PC-9 (cell line): ENCODE measurements at regions not wholly inside any gene's neighbourhood (a gene's known extent, or its start where the extent isn't known, plus 50 kb on each side); places are given as distances from the start of the nearest gene placed in this dataset.

Experiments
- BruUV-seq: library from RNA; stranded (reverse); fragments of 400-500 nt; replicated peaks from 2 replicates; lab custom pipeline; 2021; lab: Mats Ljungman, UMichigan
- CTCF ChIA-PET: fragments of 300-600 bp; sonication (Branson Sonifier 250); formaldehyde crosslinking; loops from one replicate; lab custom pipeline; 2022; ENCODE audit warnings: antibody characterized with exemption; lab: Charles Lee
- POLR2A ChIA-PET: fragments of 300-600 bp; sonication (Branson Sonifier 250); formaldehyde crosslinking; loops from one replicate; lab custom pipeline; 2022; ENCODE audit warnings: antibody characterized with exemption; ENCODE audit not compliant: unreplicated experiment; lab: Charles Lee
- DNase-seq, 2 experiments: peaks; one replicate each; pipeline versions ENCODE4 v3.0.0 to v3.0.0-alpha.2; 2015 to 2022; ENCODE audit warnings: mixed read lengths in 1 of 2
- H2AFZ ChIP-seq: fragments of 200-600 bp; sonication (generic); 2 replicates; pipeline ENCODE4 v1.8.1; 2017; ENCODE audit warnings: antibody characterized with exemption
- H3F3A ChIP-seq: fragments of 200-600 bp; sonication (generic); 2 replicates; pipeline ENCODE4 v1.8.1; 2017; ENCODE audit warnings: antibody characterized with exemption, mild to moderate bottlenecking, low read depth; ENCODE audit not compliant: insufficient read depth
- H3K27ac ChIP-seq: fragments of 200-600 bp; sonication (generic); 2 replicates; pipeline ENCODE4 v1.6.1; 2016; ENCODE audit warnings: mixed run types
- H3K27me3 ChIP-seq: fragments of 200-600 bp; sonication (generic); 2 replicates; pipeline ENCODE4 v1.6.1; 2016; ENCODE audit warnings: low read depth, mixed run types; ENCODE audit not compliant: insufficient read depth
- H3K36me3 ChIP-seq: fragments of 200-600 bp; sonication (generic); 2 replicates; pipeline ENCODE4 v1.6.1; 2016; ENCODE audit warnings: low read depth, mixed run types
- H3K4me1 ChIP-seq: fragments of 200-600 bp; sonication (generic); replicated peaks from 2 replicates; pipeline ENCODE4 v1.6.1; 2016; ENCODE audit warnings: mixed run types; ENCODE audit not compliant: insufficient read depth
- H3K4me2 ChIP-seq: fragments of 200-600 bp; sonication (generic); 2 replicates; pipeline ENCODE4 v1.6.1; 2017; ENCODE audit warnings: mixed run types
- H3K4me3 ChIP-seq: fragments of 200-600 bp; sonication (generic); 2 replicates; pipeline ENCODE4 v1.6.1; 2016; ENCODE audit warnings: mixed run types
- H3K79me2 ChIP-seq: fragments of 200-600 bp; sonication (generic); 2 replicates; pipeline ENCODE4 v1.6.1; 2017; ENCODE audit warnings: low read depth, mixed run types
- H3K9me2 ChIP-seq: fragments of 200-600 bp; sonication (generic); 2 replicates; pipeline ENCODE4 v1.8.1; 2017; ENCODE audit warnings: mild to moderate bottlenecking; ENCODE audit not compliant: insufficient read depth
- H3K9me3 ChIP-seq: fragments of 200-600 bp; sonication (generic); 2 replicates; pipeline ENCODE4 v1.8.1; 2016; ENCODE audit warnings: low read depth; ENCODE audit not compliant: insufficient read depth
- H4K20me1 ChIP-seq: fragments of 200-600 bp; sonication (generic); 2 replicates; pipeline ENCODE4 v1.8.1; 2017; ENCODE audit not compliant: insufficient read depth
- EZH2 ChIP-seq: fragments of 200-600 bp; sonication (generic); IDR thresholded peaks from 2 replicates; pipeline ENCODE4 v1.8.0; 2017; ENCODE audit warnings: antibody characterized with exemption, low read depth
- intact Hi-C: fragments of 100-400 bp; cut with micrococcal nuclease; formaldehyde crosslinking; loops from one replicate; pipeline ENCODE4 v1.10.0; 2022; ENCODE audit not compliant: unreplicated experiment
- TF ChIP-seq, protein P1 (sequence below): fragments of 200-600 bp; sonication (generic); conservative IDR thresholded peaks from 2 replicates; pipeline ENCODE4 v1.6.1; 2017; ENCODE audit warnings: mixed run types, antibody characterized with exemption, mild to moderate bottlenecking, moderate library complexity

DNA sequence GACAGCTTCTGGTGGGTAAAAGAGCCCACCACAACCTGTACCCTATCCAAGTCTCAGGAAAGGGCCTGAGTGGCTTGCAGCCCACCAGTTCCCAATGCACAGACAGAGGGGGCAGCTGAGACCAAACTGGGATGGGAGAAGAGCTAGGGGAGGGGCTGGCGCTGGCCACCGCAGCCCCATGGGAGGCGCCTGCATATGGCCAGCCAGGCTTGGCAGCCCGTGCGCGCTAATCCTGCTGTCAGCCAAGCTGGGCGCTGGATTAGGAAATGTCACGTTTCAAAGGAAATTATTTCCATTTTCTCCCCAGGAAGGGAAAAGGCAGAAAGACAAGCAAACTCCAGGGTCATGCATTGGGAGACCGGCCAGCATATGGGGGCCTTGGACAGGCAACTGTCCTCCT is 236.8 kb downstream of the BUD13 start:
- TF ChIP-seq EZH2, result no peak
- TF ChIP-seq, protein P1, sequence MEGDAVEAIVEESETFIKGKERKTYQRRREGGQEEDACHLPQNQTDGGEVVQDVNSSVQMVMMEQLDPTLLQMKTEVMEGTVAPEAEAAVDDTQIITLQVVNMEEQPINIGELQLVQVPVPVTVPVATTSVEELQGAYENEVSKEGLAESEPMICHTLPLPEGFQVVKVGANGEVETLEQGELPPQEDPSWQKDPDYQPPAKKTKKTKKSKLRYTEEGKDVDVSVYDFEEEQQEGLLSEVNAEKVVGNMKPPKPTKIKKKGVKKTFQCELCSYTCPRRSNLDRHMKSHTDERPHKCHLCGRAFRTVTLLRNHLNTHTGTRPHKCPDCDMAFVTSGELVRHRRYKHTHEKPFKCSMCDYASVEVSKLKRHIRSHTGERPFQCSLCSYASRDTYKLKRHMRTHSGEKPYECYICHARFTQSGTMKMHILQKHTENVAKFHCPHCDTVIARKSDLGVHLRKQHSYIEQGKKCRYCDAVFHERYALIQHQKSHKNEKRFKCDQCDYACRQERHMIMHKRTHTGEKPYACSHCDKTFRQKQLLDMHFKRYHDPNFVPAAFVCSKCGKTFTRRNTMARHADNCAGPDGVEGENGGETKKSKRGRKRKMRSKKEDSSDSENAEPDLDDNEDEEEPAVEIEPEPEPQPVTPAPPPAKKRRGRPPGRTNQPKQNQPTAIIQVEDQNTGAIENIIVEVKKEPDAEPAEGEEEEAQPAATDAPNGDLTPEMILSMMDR, result no peak
- no peak for DNase-seq
- intact Hi-C loops, result no loop called here
- no peaks in the 10 kb centered on the region for H3K9me2 ChIP-seq
- H3K27ac ChIP-seq, result no peak overlapping the region
- no TSS peak for BruUV-seq
- POLR2A ChIA-PET, result no interaction called here
- no peaks in the 10 kb centered on the region for H3K36me3 ChIP-seq
- no peaks in the 10 kb centered on the region for H3K4me1 ChIP-seq
- peaks cover 98% of the 10 kb centered on the region for H3K27me3 ChIP-seq
- no peaks in the 10 kb centered on the region for H4K20me1 ChIP-seq
- H2AFZ ChIP-seq, result no peak overlapping the region
- H3F3A ChIP-seq, result no peaks in the 10 kb centered on the region
- no peaks in the 10 kb centered on the region for H3K79me2 ChIP-seq
- CTCF ChIA-PET, result no interaction called here
- H3K4me3 ChIP-seq, result no peak overlapping the region
- no peak overlapping the region for H3K4me2 ChIP-seq
- no peaks in the 10 kb centered on the region for H3K9me3 ChIP-seq

DNA sequence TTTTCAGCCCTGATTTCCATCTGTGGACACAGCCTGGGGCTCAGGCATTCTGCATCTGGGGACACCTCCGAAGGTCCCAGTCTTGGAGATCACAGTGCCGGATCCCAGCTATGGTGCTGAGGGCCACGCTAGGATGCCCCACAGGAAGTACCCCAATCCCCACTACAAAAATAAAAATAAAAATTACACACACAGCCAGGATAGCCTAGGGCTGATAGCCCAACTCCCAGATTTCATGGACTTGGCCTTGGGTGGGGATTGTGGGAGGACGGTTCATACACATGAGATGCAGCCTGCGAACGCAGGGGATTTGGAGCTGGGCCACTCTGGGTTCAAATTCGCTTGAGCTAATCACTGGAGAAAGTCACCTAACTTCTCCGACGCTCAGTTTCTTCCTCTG is 237.7 kb downstream of the BUD13 start:
- Histone ChIP-seq H3K4me2 (no peak overlapping the region), H3F3A (no peaks in the 10 kb centered on the region), H3K4me1 (no peaks in the 10 kb centered on the region), H3K27me3 (peaks cover 97% of the 10 kb centered on the region), H3K79me2 (no peaks in the 10 kb centered on the region), H2AFZ (no peak overlapping the region), H3K9me2 (no peaks in the 10 kb centered on the region), H3K9me3 (no peaks in the 10 kb centered on the region), H3K27ac (no peak overlapping the region), H3K36me3 (no peaks in the 10 kb centered on the region), H4K20me1 (no peaks in the 10 kb centered on the region), H3K4me3 (no peak overlapping the region)
- TF ChIP-seq, protein P1, result no peak
- no peak for TF ChIP-seq EZH2
- CTCF ChIA-PET, result no interaction called here
- DNase-seq, result no peak
- intact Hi-C loops, result no loop called here
- no TSS peak for BruUV-seq
- POLR2A ChIA-PET, result no interaction called here

DNA sequence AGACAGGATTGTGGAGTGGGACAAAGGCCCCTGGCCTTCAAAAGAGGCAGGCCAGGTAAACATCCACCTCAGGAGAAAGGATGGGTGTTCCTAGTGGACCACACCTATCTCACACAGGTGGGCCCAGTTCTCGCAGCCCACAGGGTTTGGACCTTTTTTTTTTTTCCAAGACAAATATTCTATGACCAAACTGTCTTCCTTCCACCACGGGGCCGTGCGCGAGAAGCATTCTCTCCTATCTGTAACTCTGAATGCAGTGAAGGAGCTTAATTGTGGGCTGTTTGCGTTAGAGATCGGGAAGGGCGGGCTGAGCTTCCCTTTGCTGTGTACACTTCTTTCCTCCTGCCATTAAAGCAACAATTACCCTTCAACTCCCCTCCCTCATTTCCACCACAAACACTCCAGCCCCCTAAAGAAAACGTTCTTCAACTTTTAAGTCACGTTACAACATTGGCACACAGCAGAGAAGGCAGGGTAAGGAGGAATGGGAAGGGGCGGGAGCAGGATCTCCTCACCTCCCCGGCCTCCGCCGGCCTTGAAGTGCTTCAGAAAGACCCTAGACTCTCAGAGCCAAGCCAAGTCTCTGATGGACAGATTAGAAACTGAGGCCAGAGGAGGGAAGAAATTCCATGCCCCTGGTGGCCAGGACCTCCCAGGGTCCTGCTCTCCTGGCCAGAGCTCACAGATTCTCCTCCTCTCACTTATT is 238.4 kb downstream of the BUD13 start:
- no peaks in the 10 kb centered on the region for H4K20me1 ChIP-seq
- no peak for DNase-seq
- H3K27ac ChIP-seq, result no peak overlapping the region
- no peak overlapping the region for H2AFZ ChIP-seq
- intact Hi-C loops, result no loop called here
- CTCF ChIA-PET, result no interaction called here
- H3K27me3 ChIP-seq, result peaks cover 99% of the 10 kb centered on the region
- H3K36me3 ChIP-seq, result no peaks in the 10 kb centered on the region
- BruUV-seq, result no TSS peak
- H3K9me3 ChIP-seq, result no peaks in the 10 kb centered on the region
- H3F3A ChIP-seq, result no peaks in the 10 kb centered on the region
- H3K4me3 ChIP-seq, result no peak overlapping the region
- H3K4me2 ChIP-seq, result no peak overlapping the region
- peak; percentile 54; the same call in 1 of the 2 replicates for TF ChIP-seq EZH2
- TF ChIP-seq, protein P1, result no peak
- POLR2A ChIA-PET, result no interaction called here
- no peaks in the 10 kb centered on the region for H3K4me1 ChIP-seq
- no peaks in the 10 kb centered on the region for H3K79me2 ChIP-seq
- no peaks in the 10 kb centered on the region for H3K9me2 ChIP-seq
